GM12878 (cell line): ENCODE measurements at regions not wholly inside any gene's neighbourhood (a gene's known extent, or its start where the extent isn't known, plus 50 kb on each side); places are given as distances from the start of the nearest gene placed in this dataset.

ENCODE experiments used
- ATAC-seq: fragments of 200-7000 bp; cut with Tn5 transposase; 3 replicates; pipeline ENCODE4 v1.9.1; 2020; ENCODE audit warnings: mild to moderate bottlenecking, moderate library complexity
- BruUV-seq: library from RNA; stranded (reverse); fragments of 400-500 nt; replicated peaks from 2 replicates; lab custom pipeline; 2021; lab: Mats Ljungman, UMichigan
- CTCF ChIA-PET: fragments of 300-600 bp; sonication (Branson Sonifier 250); formaldehyde crosslinking; extraction: SDS; loops from one replicate; lab custom pipeline; 2021; ENCODE audit warnings: inconsistent platforms; lab: Yijun Ruan, JAX
- POLR2A ChIA-PET: fragments of 350-600 bp; formaldehyde crosslinking; extraction: SDS; loops from one replicate; lab custom pipeline; 2021; ENCODE audit warnings: inconsistent platforms; lab: Charles Lee
- RAD21 ChIA-PET: fragments of 300-600 bp; sonication (Branson Sonifier 250); formaldehyde crosslinking; loops from one replicate; lab custom pipeline; 2023; ENCODE audit warnings: antibody characterized with exemption; ENCODE audit not compliant: unreplicated experiment; lab: Charles Lee
- SMC1A ChIA-PET: fragments of 300-600 bp; sonication (Branson Sonifier 250); formaldehyde crosslinking; loops from one replicate; lab custom pipeline; 2023; ENCODE audit not compliant: unreplicated experiment, uncharacterized antibody; lab: Charles Lee
- DNase-seq: peaks from one replicate; pipeline ENCODE4 v3.0.0-alpha.2; 2011; ENCODE audit warnings: low read depth, low spot score
- FAIRE-seq: peaks from 3 replicates; lab custom pipeline; 2011; peaks lifted over from hg19 to GRCh38; lab: Jason Lieb, UNC
- H2AFZ ChIP-seq: 2 replicates; pipeline ENCODE4 v1.6.0; 2011; ENCODE audit warnings: low read depth, low read length, control low read depth; ENCODE audit not compliant: control insufficient read depth
- H3K27ac ChIP-seq: 2 replicates; pipeline ENCODE4 v1.5.1; 2011; ENCODE audit warnings: control low read depth; ENCODE audit not compliant: control insufficient read depth, insufficient read depth
- H3K27me3 ChIP-seq, 2 experiments: replicated peaks in 1 of 2; 2 replicates each; pipeline versions ENCODE4 v1.6.0 to v1.6.1; 2011; ENCODE audit warnings: low read length in 1 of 2; ENCODE audit not compliant: control insufficient read depth in 2 of 2, insufficient read depth in 2 of 2
- H3K36me3 ChIP-seq, 2 experiments: 2 replicates each; pipeline ENCODE4 v1.5.1; 2011; ENCODE audit warnings: low read length in 1 of 2; ENCODE audit not compliant: control insufficient read depth in 2 of 2, insufficient read depth in 2 of 2
- H3K4me1 ChIP-seq: 2 replicates; pipeline ENCODE4 v1.6.1; 2011; ENCODE audit warnings: mild to moderate bottlenecking, low read length, moderate library complexity, mixed read lengths; ENCODE audit not compliant: control insufficient read depth, insufficient read depth
- H3K4me2 ChIP-seq: 2 replicates; pipeline ENCODE4 v1.6.0; 2011; ENCODE audit warnings: control low read depth; ENCODE audit not compliant: control insufficient read depth, insufficient read depth
- H3K4me3 ChIP-seq: fragments of 200-600 bp; sonication (generic); 2 replicates; pipeline ENCODE4 v1.5.1; 2016
- H3K79me2 ChIP-seq: 2 replicates; pipeline ENCODE4 v1.6.0; 2011; ENCODE audit warnings: low read length; ENCODE audit not compliant: control insufficient read depth, insufficient read depth
- H3K9ac ChIP-seq: 2 replicates; pipeline ENCODE4 v1.8.0; 2011; ENCODE audit warnings: low read length, control low read depth, mixed read lengths; ENCODE audit not compliant: control insufficient read depth, insufficient read depth
- H3K9me3 ChIP-seq: replicated peaks from 3 replicates; pipeline ENCODE4 v1.5.1; 2011; ENCODE audit warnings: mild to moderate bottlenecking, low read length; ENCODE audit not compliant: control insufficient read depth, insufficient read depth
- H4K20me1 ChIP-seq: 2 replicates; pipeline ENCODE4 v1.6.0; 2011; ENCODE audit not compliant: control insufficient read depth, insufficient read depth
- BHLHE40 ChIP-seq, 2 experiments: fragments of 450-650 bp in 1 of 2; IDR thresholded peaks; 2 replicates each; pipeline ENCODE4 v1.6.1; 2011 to 2017; ENCODE audit warnings: low read depth in 2 of 2, borderline replicate concordance in 1 of 2, improper control_type of control experiment in 1 of 2, low read length in 1 of 2, mild to moderate bottlenecking in 1 of 2
- CBFB ChIP-seq: IDR thresholded peaks from 2 replicates; pipeline ENCODE4 v1.6.1; 2016; ENCODE audit warnings: antibody characterized with exemption, low read depth
- CEBPB ChIP-seq, 2 experiments: fragments of 150-350 bp in 1 of 2; IDR thresholded peaks; 2 replicates each; pipeline ENCODE4 v1.6.1; 2012 to 2014; ENCODE audit warnings: low read depth in 2 of 2, low read length in 2 of 2, borderline replicate concordance in 1 of 2, inconsistent platforms in 1 of 2
- IKZF2 ChIP-seq, 2 experiments: fragments of 450-650 bp; IDR thresholded peaks; 2 replicates each; pipeline ENCODE4 v1.6.1; 2017; ENCODE audit warnings: mild to moderate bottlenecking in 2 of 2, moderate library complexity in 2 of 2
- TCF7 ChIP-seq: IDR thresholded peaks from 2 replicates; pipeline ENCODE4 v1.6.1; 2014; ENCODE audit warnings: antibody characterized with exemption, borderline replicate concordance
- ZBTB4 ChIP-seq: fragments of 450-650 bp; formaldehyde crosslinking; IDR thresholded peaks from 2 replicates; pipeline ENCODE4 v1.4.0; 2022; ENCODE audit warnings: mild to moderate bottlenecking, moderate library complexity
- whole genome bisulfite sequencing: methylation state at CpG from one replicate; pipeline ENCODE4 v1.1.6; 2016; ENCODE audit warnings: low lambda C conversion rate; ENCODE audit not compliant: insufficient replicate concordance, insufficient coverage; ENCODE audit errors: missing lambda C conversion rate; 5-methylcytosine and 5-hydroxymethylcytosine counted together
- in situ Hi-C: fragments of 300-500 bp; cut with MboI; formaldehyde crosslinking; loops from 9 replicates; pipeline ENCODE4 v1.14.3; 2018; ENCODE audit warnings: mixed read lengths
- intact Hi-C: fragments of 100-400 bp; cut with micrococcal nuclease; formaldehyde crosslinking; loops from one replicate; pipeline ENCODE4 v1.14.2; 2022; ENCODE audit not compliant: unreplicated experiment

GRCh38 chr2:145846982-145847381, 1327.1 kb upstream of the ZEB2 start:
- no peaks in the 10 kb centered on the region for H3K4me1 ChIP-seq
- ChIA-PET CTCF (no interaction called here), RAD21 (no interaction called here), SMC1A (no interaction called here), POLR2A (no interaction called here)
- ATAC-seq (no peak), DNase-seq (no peak), FAIRE-seq (no peak)
- in situ Hi-C loops = no loop called here
- no peak overlapping the region for H3K27ac ChIP-seq
- H2AFZ ChIP-seq = no peak overlapping the region
- WGBS = 45% methylated on average over 4 of the region's 4 CpGs
- no peaks in the 10 kb centered on the region for H3K79me2 ChIP-seq
- H3K36me3 ChIP-seq = no peaks in the 10 kb centered on the region
- H3K9me3 ChIP-seq = no peaks in the 10 kb centered on the region
- TF ChIP-seq ZBTB4 (CRISPR knock-in tag) (no peak), CEBPB (IDR thresholded peaks at IDR 0.05; ENCODE audit: borderline replicate concordance in 1 of 2, low read depth in 2 of 2, low read length in 2 of 2) (no peak), CBFB (no peak), TCF7 (no peak), IKZF2 (IDR thresholded peaks at IDR 0.05) (no peak), BHLHE40 (IDR thresholded peaks at IDR 0.05; ENCODE audit: borderline replicate concordance in 1 of 2, low read depth in 2 of 2, low read length in 1 of 2) (no peak)
- no peak overlapping the region for H3K4me3 ChIP-seq
- no peak overlapping the region for H3K4me2 ChIP-seq
- H3K9ac ChIP-seq = no peak overlapping the region
- no peaks in the 10 kb centered on the region for H3K27me3 ChIP-seq
- H4K20me1 ChIP-seq = no peaks in the 10 kb centered on the region
- no TSS peak for BruUV-seq
- intact Hi-C loops = no loop called here
